HCEC 1CT (cell line): ENCODE measurements at regions not wholly inside any gene's neighbourhood (a gene's known extent, or its start where the extent isn't known, plus 50 kb on each side); places are given as distances from the start of the nearest gene placed in this dataset.

Experiments
- DNase-seq: peaks from one replicate; pipeline ENCODE4 v3.0.0-alpha.2; 2017

- DNase-seq: no peak
Measured at GRCh38 chr5:73284985-73285384, 112.0 kb downstream of the TMEM174 start.

- DNase-seq: no peak
Measured at GRCh38 chr5:73284220-73284795, 111.3 kb downstream of the TMEM174 start.

- DNase-seq: no peak
Measured at GRCh38 chr5:73282923-73283322, 109.9 kb downstream of the TMEM174 start.

- no peak for DNase-seq
Measured at GRCh38 chr5:73282383-73282782, 109.4 kb downstream of the TMEM174 start.

GRCh38 chr5:73280821-73281746 lies 108.1 kb downstream of the TMEM174 start:
- peak; percentile 53 for DNase-seq

- no peak for DNase-seq
Measured at GRCh38 chr5:73280386-73280785, 107.4 kb downstream of the TMEM174 start.

GRCh38 chr5:73279805-73280204 lies 106.8 kb downstream of the TMEM174 start:
- DNase-seq: no peak

GRCh38 chr5:73278693-73279092 lies 105.7 kb downstream of the TMEM174 start:
- DNase-seq: no peak

- no peak for DNase-seq
Measured at GRCh38 chr5:73274881-73275663, 102.1 kb downstream of the TMEM174 start.

- DNase-seq: no peak
Measured at GRCh38 chr5:73274121-73274520, 101.1 kb downstream of the TMEM174 start.

- DNase-seq: no peak
Measured at GRCh38 chr5:73273379-73274050, 100.5 kb downstream of the TMEM174 start.

- DNase-seq: peak; percentile 39
Measured at GRCh38 chr5:73272351-73272750, 99.4 kb downstream of the TMEM174 start.

GRCh38 chr5:73268826-73269225 lies 95.8 kb downstream of the TMEM174 start:
- no peak for DNase-seq

- DNase-seq: no peak
Measured at GRCh38 chr5:73267766-73268435, 94.9 kb downstream of the TMEM174 start.

GRCh38 chr5:73266925-73267765 lies 94.2 kb downstream of the TMEM174 start:
- DNase-seq: no peak

GRCh38 chr5:73266176-73266738 lies 93.3 kb downstream of the TMEM174 start:
- DNase-seq: no peak

GRCh38 chr5:73265641-73266040 lies 92.6 kb downstream of the TMEM174 start:
- no peak for DNase-seq

GRCh38 chr5:73264631-73265030 lies 91.6 kb downstream of the TMEM174 start:
- DNase-seq: no peak

- no peak for DNase-seq
Measured at GRCh38 chr5:73263001-73263710, 90.2 kb downstream of the TMEM174 start.

GRCh38 chr5:73256862-73257261 lies 83.9 kb downstream of the TMEM174 start:
- peak; percentile 69 for DNase-seq
